MV-4-11 (cell line): ENCODE measurements at regions not wholly inside any gene's neighbourhood (a gene's known extent, or its start where the extent isn't known, plus 50 kb on each side); places are given as distances from the start of the nearest gene placed in this dataset.
"Not testable (repeated sequence)": the region's sequence is repeated elsewhere in the genome, so short reads cannot be mapped to it uniquely, and the experiment has no call there.

Experiments used
- DNase-seq: peaks from one replicate; lab custom pipeline; 2025; lab: John Stamatoyannopoulos, UW

GRCh38 chr19:31037286-31037980 is 311.8 kb downstream of the TSHZ3 start:
- DNase-seq, result no peak

DNA sequence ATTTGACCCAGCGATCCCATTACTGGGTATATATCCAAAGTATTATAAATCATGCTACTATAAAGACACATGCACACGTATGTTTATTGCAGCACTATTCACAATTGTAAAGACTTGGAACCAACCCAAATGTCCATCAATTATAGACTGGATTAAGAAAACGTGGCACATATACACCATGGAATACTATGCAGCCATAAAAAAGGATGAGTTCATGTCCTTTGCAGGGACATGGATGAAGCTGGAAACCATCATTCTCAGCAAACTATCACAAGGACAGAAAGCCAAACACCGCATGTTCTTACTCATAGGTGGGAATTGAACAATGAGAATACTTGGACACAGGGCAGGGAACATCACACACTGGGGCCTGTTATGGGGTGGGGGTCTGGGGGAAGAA is 317.8 kb downstream of the TSHZ3 start:
- DNase-seq, result not testable (repeated sequence)

DNA sequence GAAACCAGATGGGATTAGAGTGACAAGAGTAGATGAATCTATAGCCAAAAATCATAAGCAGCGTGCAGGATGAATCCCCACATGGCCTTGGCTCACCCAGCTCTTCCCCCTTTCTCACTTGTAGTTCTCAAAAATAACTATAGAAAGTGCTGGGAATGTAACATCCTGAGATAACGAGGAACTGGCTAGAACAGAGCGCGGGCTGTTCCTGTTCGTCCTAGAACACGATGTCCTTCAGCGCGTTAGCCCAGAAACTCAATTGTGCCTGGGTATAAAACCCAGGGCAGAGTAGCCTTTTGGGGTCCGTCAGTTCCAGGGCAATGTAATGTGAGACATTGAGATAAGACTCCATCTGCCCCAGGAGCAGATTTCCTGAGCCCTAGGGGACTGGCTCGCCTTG is 326.2 kb downstream of the TSHZ3 start:
- no peak for DNase-seq

DNA sequence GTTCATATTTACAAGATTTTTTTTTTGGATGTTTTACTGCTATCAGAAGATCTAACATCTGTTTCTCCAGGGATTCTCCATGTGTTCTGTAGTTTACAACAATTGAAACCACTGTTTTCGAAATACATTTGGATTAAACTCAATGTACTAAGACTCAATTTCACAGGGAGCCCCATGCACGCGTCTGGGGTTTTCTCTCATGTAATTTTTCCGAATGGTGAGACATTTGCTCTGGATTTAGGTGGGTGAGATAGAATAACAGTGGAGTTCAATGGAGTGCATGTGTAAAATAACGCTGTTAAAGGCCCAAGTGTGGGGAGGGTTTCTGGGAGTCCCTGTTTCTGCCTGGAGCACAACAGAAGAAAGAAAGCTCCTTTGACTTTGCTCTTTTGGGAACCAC is 330.3 kb downstream of the TSHZ3 start:
- no peak for DNase-seq

- peak; percentile 86 for DNase-seq
Observed at GRCh38 chr19:31015778-31016177, 333.5 kb downstream of the TSHZ3 start.

- no peak for DNase-seq
Observed at GRCh38 chr19:31014668-31015067, 334.6 kb downstream of the TSHZ3 start.

GRCh38 chr19:31013384-31014020 is 335.7 kb downstream of the TSHZ3 start:
- DNase-seq, result no peak

DNA sequence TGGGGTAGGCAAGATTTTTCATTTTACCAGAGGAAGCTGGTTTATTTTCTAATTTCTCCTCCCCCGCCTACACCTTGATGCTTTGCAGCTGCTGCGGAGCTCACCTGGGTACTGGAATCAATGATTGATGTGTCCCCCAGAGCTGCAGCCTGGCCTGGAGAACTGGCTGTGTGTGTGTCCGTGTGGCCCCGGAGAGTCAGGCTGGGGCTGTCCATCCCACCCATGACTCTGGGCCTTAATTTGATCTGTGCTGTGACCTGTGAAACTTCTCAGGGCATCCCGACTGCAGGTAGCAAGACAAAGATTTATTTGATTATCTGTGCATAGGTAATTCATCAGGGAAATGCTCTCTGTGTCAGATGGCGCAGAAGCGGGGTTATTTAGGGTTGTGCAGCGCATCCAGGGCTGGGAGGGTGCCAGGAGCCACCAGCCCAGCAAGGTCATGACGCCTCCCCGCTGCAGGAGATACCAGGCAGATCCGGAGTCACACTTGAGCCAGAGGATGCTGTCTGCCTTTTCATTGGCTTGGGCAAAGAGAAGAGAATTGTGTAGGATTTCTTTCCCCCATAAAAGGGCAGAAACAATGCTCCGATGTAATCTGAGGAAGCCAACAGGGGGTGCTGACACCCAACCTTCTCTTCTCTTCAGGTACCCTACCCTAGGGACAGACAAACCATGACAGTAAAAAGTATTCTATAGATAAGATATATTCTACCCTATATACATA is 346.6 kb downstream of the TSHZ3 start:
- DNase-seq, result no peak

GRCh38 chr19:31001991-31002390 is 347.2 kb downstream of the TSHZ3 start:
- DNase-seq, result no peak

DNA sequence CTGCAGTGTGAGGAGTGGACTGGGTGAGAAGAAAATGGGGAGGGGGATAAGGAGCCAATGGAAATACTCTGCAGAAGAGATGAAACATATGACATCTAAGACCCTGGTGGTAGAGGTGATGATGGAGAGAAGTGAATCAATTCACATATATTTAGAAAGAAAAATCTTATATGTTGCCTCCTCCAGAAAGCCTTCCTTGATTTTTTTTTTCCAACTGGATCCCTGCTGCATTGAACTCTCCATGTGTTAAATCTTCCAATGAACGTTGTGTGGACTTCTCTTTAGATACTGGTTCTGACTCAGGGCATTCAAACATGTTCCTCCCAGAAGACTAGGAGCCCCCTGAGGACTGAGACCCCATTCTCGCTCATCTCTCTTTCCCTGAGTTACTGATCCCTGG is 348.3 kb downstream of the TSHZ3 start:
- DNase-seq, result no peak

DNA sequence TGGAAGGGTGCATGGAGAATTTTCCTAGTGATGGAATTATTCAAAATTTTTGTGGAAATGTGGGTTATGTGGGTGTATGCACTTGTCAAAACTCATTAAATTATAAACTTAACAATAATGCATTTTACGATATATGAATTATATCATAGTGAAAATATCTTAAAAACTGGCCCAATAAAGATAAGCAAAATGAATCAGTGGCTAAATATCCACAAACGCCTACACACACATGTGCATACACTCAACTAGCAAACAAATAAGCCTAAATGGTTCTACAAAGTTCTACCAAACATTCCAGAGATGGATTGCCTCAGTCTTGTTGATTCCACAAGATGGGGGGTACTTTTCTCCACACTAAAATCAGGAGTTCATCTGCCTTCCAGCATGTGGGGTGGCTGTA is 349.5 kb downstream of the TSHZ3 start:
- DNase-seq, result no peak

DNA sequence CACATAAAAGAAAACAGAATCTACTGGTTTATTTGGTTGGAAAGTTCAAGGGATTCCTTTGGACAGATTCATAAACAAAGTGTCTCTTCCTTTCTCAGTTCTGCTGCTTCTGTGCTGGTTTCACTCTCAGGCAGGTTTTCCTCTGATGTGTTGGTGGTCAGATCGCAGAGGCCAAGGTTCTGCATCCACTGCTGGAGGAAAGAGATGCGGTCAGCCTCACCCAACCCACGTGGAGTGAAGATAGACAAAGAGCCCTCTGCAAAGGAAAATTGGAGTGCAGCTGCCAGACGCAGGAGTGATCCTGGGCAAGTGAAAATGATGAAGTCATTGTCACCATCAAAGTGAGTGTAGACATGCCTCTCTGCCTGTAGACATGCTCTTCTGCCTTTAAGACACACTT is 352.0 kb downstream of the TSHZ3 start:
- DNase-seq, result peak; percentile 50

DNA sequence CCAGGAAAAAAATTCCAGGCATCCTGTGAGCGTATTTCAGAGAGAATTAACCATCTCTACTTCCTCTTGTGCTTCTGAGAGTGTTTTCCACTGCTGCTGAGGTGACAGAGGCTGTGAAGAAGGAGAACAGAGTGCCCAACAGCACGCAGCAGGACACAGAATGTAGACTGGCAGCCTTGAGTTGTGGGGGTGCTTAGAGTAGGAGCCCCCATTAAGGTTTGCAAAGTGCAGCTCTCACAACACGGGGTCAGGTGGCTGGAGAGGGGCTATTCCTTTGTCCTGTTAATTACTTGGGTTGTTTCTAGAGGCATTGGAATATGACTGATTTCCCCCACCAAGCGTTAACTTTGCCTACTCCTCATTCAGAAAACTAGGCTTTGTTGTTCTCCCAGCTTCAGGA is 370.6 kb downstream of the TSHZ3 start:
- DNase-seq, result no peak

DNA sequence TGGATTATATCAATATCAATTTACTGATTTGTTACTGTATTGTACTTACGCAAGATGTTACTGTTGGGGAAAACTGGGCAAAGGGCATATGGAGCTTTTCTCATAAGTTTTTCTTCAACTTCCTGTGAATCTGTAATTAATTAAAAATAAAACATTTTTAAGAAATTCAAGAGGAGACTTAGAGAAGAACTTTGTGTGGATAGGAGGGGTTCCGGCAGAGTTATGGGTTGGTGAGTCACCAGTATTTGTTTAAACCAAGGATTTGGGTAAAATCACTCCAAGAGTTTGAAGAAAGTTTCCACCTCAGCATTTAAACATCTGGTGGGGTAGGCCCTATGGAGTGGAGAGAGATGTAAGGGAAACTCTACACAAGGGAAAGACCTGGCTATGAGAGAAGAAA is 379.6 kb downstream of the TSHZ3 start:
- no peak for DNase-seq

GRCh38 chr19:30968841-30969399 is 380.3 kb downstream of the TSHZ3 start:
- no peak for DNase-seq

- DNase-seq, result no peak
Observed at GRCh38 chr19:30968210-30968609, 381.0 kb downstream of the TSHZ3 start.

GRCh38 chr19:30966486-30966885 is 382.8 kb downstream of the TSHZ3 start:
- peak; percentile 61 for DNase-seq

DNA sequence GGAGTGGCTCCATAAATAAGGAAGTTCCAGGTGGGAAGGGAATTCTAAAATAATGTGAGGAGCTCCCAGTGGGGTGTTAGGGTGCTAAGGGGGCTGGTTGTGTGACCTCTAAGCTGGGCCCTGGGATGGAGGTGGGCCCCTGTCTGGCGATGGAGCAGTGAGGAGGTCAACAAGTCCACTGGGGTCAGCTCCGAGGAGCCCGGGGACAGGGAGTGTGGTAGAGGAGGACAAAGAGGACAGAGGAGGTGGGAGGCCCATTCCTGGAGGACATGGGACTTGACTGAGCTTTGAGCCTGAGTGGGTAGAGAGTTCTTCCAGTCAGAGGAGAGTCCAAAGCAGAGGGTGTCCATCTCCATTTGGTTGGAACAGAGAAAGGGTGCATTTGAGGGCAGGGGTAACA is 390.2 kb downstream of the TSHZ3 start:
- no peak for DNase-seq

GRCh38 chr19:30955112-30956104 is 393.8 kb downstream of the TSHZ3 start:
- no peak for DNase-seq

- not testable (repeated sequence) for DNase-seq
Observed at GRCh38 chr19:30944276-30944932, 404.8 kb downstream of the TSHZ3 start.
